GM19240 (cell line): ENCODE measurements at regions not wholly inside any gene's neighbourhood (a gene's known extent, or its start where the extent isn't known, plus 50 kb on each side); places are given as distances from the start of the nearest gene placed in this dataset.

Source experiments
- DNase-seq: peaks from one replicate; pipeline ENCODE4 v3.0.0; 2011; ENCODE audit warnings: low spot score; ENCODE audit not compliant: insufficient read length

DNA sequence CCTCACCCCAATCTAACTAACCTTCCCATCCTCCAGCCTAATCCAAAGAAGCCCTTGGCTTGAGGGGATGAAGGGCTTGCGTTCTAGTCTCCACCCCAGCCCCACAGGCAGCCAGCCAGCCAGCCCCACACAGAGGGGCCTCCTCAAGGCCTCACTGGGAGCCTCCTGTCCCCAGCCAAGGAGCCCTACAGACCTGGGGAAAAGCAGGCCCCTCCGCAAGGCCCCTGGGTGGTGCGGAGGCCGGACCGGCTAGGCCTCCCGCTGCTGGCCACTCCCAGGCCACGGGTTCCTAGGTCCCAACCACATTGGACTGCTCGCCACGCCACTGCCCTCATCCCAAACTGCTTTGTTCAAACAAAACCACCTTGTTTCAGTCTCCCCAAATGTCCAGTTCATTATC lies 78.0 kb downstream of the ZIC5 start:
- no peak for DNase-seq

- no peak for DNase-seq
Measured at GRCh38 chr13:99892866-99893504, 78.6 kb downstream of the ZIC5 start.

GRCh38 chr13:99892196-99892613 lies 79.4 kb downstream of the ZIC5 start:
- no peak for DNase-seq

DNA sequence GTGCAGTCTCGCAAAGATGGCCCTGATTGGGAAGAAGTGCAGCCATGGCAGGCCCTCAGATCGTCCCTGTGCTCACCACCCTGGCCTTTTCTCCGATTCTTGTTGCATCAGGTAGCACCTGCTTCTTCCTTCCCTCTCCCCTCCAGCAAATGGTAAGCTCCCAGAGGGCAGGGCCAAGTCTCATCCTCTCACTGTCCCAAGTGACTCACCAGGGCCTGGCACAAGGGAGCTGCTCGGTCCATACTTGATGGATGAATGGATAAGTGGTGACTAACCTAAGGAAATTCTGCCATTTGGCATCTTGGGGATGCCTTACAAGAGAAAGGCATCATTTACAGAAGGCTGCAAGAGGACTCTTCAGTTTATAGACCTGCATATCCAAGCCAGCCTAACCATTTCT lies 84.9 kb downstream of the ZIC5 start:
- DNase-seq, result no peak

- DNase-seq, result no peak
Measured at GRCh38 chr13:99884913-99885312, 86.7 kb downstream of the ZIC5 start.

GRCh38 chr13:99883805-99884204 lies 87.8 kb downstream of the ZIC5 start:
- no peak for DNase-seq

GRCh38 chr13:99878921-99879610 lies 92.5 kb downstream of the ZIC5 start:
- DNase-seq, result no peak

GRCh38 chr13:99876651-99877050 lies 94.9 kb downstream of the ZIC5 start:
- no peak for DNase-seq

DNA sequence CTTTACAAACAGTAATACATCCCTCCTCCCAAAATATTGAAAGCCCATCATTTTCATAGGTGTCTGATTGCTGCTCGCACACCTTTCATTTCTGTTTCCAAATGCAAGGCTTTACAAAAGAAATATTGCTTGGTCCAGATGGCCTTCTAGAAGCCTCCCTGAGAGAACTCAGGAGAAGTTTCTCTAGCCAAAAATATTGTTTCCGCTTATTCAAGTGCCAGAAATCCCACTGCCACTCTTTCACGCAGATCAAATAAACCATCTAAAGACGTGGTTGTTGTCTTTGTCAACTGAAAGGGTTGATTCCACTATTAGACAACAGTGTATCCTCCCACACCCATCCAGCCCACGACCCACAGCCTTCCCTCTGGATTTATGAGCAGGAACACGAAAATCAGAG lies 96.2 kb downstream of the ZIC5 start:
- no peak for DNase-seq

DNA sequence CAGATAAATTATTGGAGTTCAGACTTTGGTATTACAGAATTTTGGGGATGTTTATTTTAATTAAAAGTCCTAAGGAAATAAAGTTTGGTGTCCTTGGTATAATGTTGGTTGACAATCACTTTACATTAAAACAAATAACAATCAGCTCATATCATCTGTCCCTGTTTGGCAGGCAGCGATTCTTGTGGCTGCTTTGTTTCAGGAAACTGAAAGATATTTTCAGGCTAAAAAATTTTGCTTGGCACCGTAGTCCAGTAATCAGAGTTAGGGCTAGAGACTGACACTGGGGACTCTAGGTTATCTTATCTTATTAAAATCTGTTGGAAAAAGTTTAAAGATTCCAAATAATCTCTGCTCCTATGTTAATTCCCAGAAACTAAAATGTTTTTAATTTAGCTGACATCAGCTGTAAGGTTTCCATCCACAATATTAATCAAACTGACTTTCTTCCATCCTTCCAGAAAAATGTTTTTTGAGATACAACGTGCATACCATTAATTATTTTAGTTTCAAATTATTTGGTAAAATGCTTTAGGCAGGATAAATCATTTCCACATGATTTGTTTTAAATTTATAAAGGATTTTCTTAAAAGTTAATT lies 97.6 kb downstream of the ZIC5 start:
- no peak for DNase-seq

DNA sequence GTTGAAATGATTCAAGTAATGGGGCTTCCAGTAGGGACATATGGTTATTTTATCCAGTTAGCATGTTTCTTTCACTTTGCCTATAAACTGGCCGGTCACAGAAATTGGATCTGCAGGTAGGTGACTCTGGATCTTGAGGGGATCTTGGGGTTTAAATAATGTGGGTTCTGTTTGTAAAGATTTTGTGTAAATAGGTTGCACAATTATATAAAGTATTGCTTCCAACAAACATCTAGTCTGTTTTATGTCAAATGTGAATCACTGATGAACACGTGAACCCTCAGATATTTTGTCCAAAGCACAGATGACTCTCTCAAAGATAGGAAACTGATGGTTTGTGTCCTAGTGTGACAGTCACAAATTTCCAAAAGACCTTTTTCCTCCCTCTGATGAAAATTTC lies 98.4 kb downstream of the ZIC5 start:
- no peak for DNase-seq

GRCh38 chr13:99871249-99871898 lies 100.2 kb downstream of the ZIC5 start:
- no peak for DNase-seq

DNA sequence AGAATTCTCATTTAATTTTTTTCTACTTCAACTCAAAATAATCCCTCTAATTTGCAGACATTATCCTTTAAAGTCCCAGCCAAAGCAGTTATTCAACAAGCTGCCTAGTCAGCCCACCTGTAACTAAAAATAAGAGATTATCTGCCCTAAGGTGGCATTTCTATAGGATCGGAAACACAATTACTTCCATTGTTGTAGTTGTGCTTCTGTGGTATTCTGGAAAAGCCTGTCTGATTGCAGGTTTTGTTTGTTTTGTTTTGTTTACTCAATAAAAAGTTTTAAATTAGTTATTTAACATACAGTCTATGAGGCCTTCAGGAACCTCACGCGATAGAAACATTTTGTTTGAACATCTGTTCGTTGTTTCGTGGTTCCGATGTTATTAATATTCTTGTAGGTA lies 101.0 kb downstream of the ZIC5 start:
- DNase-seq, result no peak

- no peak for DNase-seq
Measured at GRCh38 chr13:99869830-99870229, 101.7 kb downstream of the ZIC5 start.

DNA sequence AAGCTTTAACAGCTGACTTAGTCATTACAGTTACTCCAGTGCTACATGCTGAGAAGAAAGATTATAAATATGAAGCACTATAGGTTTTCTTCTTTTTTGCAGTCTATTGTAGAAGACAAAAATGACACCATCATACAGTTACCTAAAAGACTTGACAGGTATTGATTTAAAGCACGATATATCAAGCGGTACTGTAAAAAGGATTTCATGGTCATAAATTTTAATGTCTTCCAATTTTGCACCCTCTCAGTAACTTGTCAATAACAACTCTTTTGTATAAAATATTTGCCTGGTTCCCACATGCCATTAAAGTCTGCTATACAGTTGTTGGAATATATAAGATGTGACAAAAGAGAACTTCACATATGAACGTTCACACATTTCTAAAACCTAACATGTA lies 102.8 kb downstream of the ZIC5 start:
- DNase-seq, result no peak

- no peak for DNase-seq
Measured at GRCh38 chr13:99867535-99868257, 103.9 kb downstream of the ZIC5 start.

GRCh38 chr13:99866781-99867180 lies 104.8 kb downstream of the ZIC5 start:
- DNase-seq, result no peak

DNA sequence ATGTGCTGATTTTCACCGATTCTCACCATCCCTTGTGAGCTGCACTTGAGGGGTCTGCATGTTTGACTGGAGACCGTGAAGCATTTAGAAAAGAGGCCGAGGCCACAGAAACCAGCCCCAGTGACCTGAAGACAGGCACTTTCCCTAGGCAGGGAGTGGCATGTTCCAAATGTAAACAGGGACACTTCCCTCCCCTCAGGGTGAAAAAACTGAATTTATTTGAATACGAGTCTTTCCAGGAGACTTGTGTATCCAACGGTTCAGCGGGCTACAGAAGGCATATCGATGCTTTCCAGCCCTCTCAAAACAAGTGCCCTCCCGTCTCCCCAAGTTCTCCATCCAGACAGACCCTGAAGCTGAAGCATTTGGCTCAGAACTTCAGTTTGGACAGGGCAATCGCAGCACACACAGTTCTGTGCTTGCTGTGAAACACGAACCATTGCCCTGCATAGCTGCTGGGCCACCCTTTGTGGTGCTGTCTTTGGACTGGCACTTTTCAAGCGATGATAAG lies 106.1 kb downstream of the ZIC5 start:
- no peak for DNase-seq

DNA sequence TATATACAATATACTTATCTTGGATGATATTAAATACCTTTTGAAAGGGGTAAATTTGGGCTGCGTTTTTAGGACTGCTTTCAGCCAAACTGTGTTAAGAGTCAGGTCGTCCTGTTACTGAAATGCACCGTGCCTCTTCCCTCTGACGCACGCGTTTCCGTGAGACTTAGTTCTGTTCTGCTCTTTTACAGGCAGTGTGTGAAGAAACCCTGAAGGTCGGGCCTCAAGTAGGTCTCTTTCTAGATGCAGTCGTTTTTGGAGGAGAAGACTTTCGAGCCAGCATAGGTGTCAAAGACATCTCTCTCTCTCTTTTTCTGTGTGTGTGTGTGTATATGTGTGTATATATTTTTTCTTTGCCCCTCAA lies 107.0 kb downstream of the ZIC5 start:
- no peak for DNase-seq

DNA sequence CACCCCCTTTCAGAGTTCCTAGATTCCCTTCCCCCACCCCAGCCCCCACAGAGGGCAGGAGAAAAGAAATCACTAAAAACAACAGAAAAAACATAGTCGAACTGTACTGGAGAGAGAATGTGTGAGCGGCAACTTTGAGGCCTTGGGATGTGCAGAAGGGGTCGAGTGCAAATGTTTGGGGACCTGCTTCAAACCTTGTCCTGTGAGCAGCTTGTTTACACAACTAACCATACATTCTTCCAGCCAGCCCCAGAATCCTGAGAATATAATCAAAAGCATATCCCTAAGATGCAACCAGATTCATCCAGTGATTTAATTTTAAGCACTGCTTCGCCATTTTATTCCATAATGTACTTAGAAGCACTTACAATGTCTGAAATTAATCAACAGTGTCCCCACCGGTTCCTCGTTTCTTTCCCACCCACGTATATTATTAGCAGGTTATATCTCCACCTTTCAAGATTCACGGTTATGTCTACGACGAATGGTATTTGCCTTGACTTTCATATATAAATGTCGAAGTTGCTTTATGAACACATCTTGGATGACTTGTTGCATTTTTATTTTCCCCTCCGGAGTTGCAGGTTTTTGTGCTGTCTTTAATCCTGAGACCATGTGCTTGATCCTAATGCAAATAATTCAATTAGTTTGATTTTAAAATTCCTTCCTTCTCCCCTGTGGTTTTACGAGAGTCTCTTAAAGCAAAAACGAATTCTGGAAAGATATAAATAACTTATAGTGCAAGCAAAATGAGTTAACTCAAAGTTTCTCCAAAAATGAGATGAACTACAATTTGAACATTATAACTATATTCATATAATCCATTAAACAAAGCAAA lies 107.6 kb downstream of the ZIC5 start:
- DNase-seq, result no peak

GRCh38 chr13:99862244-99862643 lies 109.3 kb downstream of the ZIC5 start:
- DNase-seq, result no peak
